HepG2 (cell line): ENCODE measurements at regions not wholly inside any gene's neighbourhood (a gene's known extent, or its start where the extent isn't known, plus 50 kb on each side); places are given as distances from the start of the nearest gene placed in this dataset.

ENCODE experiments used
- ATAC-seq: fragments of 200-7000 bp; cut with Tn5 transposase; 3 replicates; pipeline ENCODE4 v1.9.1; 2020; ENCODE audit warnings: mild to moderate bottlenecking, moderate library complexity
- BruUV-seq: library from RNA; stranded (reverse); fragments of 400-500 nt; replicated peaks from 2 replicates; lab custom pipeline; 2021; lab: Mats Ljungman, UMichigan
- CTCF ChIA-PET: fragments of 300-600 bp; formaldehyde crosslinking; extraction: SDS; loops from one replicate; lab custom pipeline; 2021; ENCODE audit warnings: low total read pairs, inconsistent platforms, low intra/inter-chr PET ratio; lab: Yijun Ruan, JAX
- POLR2A ChIA-PET: fragments of 350-600 bp; sonication (Branson Sonifier 250); formaldehyde crosslinking; loops from one replicate; lab custom pipeline; 2020; ENCODE audit warnings: antibody characterized with exemption, inconsistent platforms; lab: Yijun Ruan, JAX
- DNase-seq: peaks from one replicate; pipeline ENCODE4 v3.0.0-alpha.2; 2015; ENCODE audit warnings: low spot score
- FAIRE-seq: peaks from 3 replicates; lab custom pipeline; 2011; peaks lifted over from hg19 to GRCh38; lab: Jason Lieb, UNC
- H2AFZ ChIP-seq: one replicate; pipeline ENCODE4 v1.6.1; 2011; ENCODE audit warnings: low read length, inconsistent platforms
- H3K27ac ChIP-seq: fragments of 300-600 bp; 3 replicates; pipeline ENCODE4 v1.8.0; 2011; ENCODE audit warnings: mixed run types, mild to moderate bottlenecking, mixed read lengths, low read length, inconsistent platforms; ENCODE audit not compliant: insufficient read depth; ENCODE audit errors: extremely low read length
- H3K27me3 ChIP-seq, 2 experiments: fragments of 200-600 bp in 1 of 2; 2 replicates in 1 of 2; 3 replicates in 1 of 2; pipeline versions ENCODE4 v1.6.0 to v1.8.0; 2011; ENCODE audit warnings: low read length in 2 of 2, mild to moderate bottlenecking in 2 of 2, moderate library complexity in 2 of 2, inconsistent platforms in 1 of 2; ENCODE audit not compliant: insufficient read depth in 2 of 2, control insufficient read depth in 1 of 2
- H3K36me3 ChIP-seq, 2 experiments: fragments of 200-600 bp in 1 of 2; replicated peaks in 1 of 2; 2 replicates in 1 of 2; 3 replicates in 1 of 2; pipeline versions ENCODE4 v1.5.1 to v1.8.0; 2011; ENCODE audit warnings: low read length in 2 of 2, inconsistent platforms in 1 of 2; ENCODE audit not compliant: insufficient read depth in 2 of 2, control insufficient read depth in 1 of 2
- H3K4me1 ChIP-seq: 2 replicates; pipeline ENCODE4 v1.5.1; 2012; ENCODE audit warnings: low read length, inconsistent platforms; ENCODE audit not compliant: insufficient read depth
- H3K4me2 ChIP-seq: 2 replicates; pipeline ENCODE4 v1.6.0; 2011; ENCODE audit warnings: low read depth, low read length, inconsistent platforms
- H3K4me3 ChIP-seq, 3 experiments: fragments of 200-600 bp in 1 of 3; sonication (generic), shearing (Covaris generic) in 1 of 3; replicated peaks in 1 of 3; 2 replicates each; pipeline ENCODE4 v1.5.1; 2011 to 2016; ENCODE audit warnings: low read length in 3 of 3, inconsistent platforms in 2 of 3, low read depth in 2 of 3, mild to moderate bottlenecking in 2 of 3, control low read depth in 1 of 3, mixed read lengths in 1 of 3; ENCODE audit not compliant: insufficient read depth in 1 of 3
- H3K79me2 ChIP-seq: one replicate; pipeline ENCODE4 v1.6.1; 2011; ENCODE audit warnings: low read length, inconsistent platforms; ENCODE audit not compliant: insufficient read depth
- H3K9ac ChIP-seq: 2 replicates; pipeline ENCODE4 v1.6.0; 2011; ENCODE audit warnings: mild to moderate bottlenecking, low read depth, low read length, inconsistent platforms; ENCODE audit not compliant: insufficient read depth
- H3K9me3 ChIP-seq: 2 replicates; pipeline ENCODE4 v1.5.1; 2012; ENCODE audit warnings: mild to moderate bottlenecking, low read length
- H4K20me1 ChIP-seq: 2 replicates; pipeline ENCODE4 v1.6.0; 2011; ENCODE audit warnings: inconsistent platforms, mild to moderate bottlenecking, low read length, moderate library complexity; ENCODE audit not compliant: insufficient read depth
- CTCF ChIP-seq: sonication (generic); formaldehyde crosslinking; IDR thresholded peaks from 2 replicates; pipeline ENCODE4 v1.5.0; 2020; ENCODE audit warnings: mild to moderate bottlenecking, missing genetic modification reagents, moderate library complexity
- GABPA ChIP-seq, 2 experiments: IDR thresholded peaks; 2 replicates each; pipeline ENCODE4 v1.6.1; 2011 to 2016; ENCODE audit warnings: low read depth in 2 of 2, low read length in 1 of 2, missing biosample characterization in 1 of 2, missing genetic modification characterization in 1 of 2
- NFATC3 ChIP-seq: sonication (generic); formaldehyde crosslinking; IDR thresholded peaks from 2 replicates; pipeline ENCODE4 v1.5.1; 2020; ENCODE audit warnings: mild to moderate bottlenecking, missing genetic modification reagents
- ZNF781 ChIP-seq: sonication (generic); formaldehyde crosslinking; IDR thresholded peaks from 2 replicates; pipeline ENCODE4 v1.5.1; 2020; ENCODE audit warnings: borderline replicate concordance, mild to moderate bottlenecking, missing genetic modification reagents; ENCODE audit errors: not compliant biosample characterization
- WGBS: methylation state at CpG from one replicate; pipeline ENCODE4 v1.1.6; 2017; ENCODE audit warnings: low lambda C conversion rate; 5-methylcytosine and 5-hydroxymethylcytosine counted together
- in situ Hi-C: cut with HindIII; loops from 2 replicates; pipeline ENCODE4 v1.10.0; 2017; ENCODE audit warnings: low pct_unique_long_range_greater_than_20kb; ENCODE audit not compliant: extremely low pct_ligation_motif_present
- intact Hi-C: fragments of 100-400 bp; cut with micrococcal nuclease; formaldehyde crosslinking; loops from one replicate; pipeline ENCODE4 v1.10.0; 2022; ENCODE audit not compliant: unreplicated experiment

- ChIA-PET POLR2A (no interaction called here), CTCF (no interaction called here)
- FAIRE-seq, result no peak
These were observed 230.9 kb downstream of the RBM43 start for GRCh38 chr2:151030663-151031230.

More at GRCh38 chr2:151030663-151031230, 230.9 kb downstream of the RBM43 start:
- BruUV-seq, result no TSS peak
- no peak overlapping the region for H3K27ac ChIP-seq
- no peaks in the 10 kb centered on the region for H3K36me3 ChIP-seq
- H4K20me1 ChIP-seq, result no peaks in the 10 kb centered on the region
- no peak overlapping the region for H3K9ac ChIP-seq
- in situ Hi-C loops, result no loop called here
- no peaks in the 10 kb centered on the region for H3K27me3 ChIP-seq
- H3K4me2 ChIP-seq, result no peak overlapping the region
- 12% methylated on average over 8 of the region's 8 CpGs for WGBS
- 0 out of 2 replicates have a peak, but pooled peaks have one; percentile 7 for TF ChIP-seq CTCF (CRISPR knock-in tag)
- no peak for TF ChIP-seq NFATC3 (CRISPR knock-in tag)
- TF ChIP-seq GABPA (IDR thresholded peaks at IDR 0.05; ENCODE audit: low read depth, low read length), result 0 out of 2 replicates have a peak, but pooled peaks have one; percentile 14
- no peak for TF ChIP-seq GABPA (CRISPR knock-in tag; IDR thresholded peaks at IDR 0.05; ENCODE audit: low read depth)
- no peak for TF ChIP-seq ZNF781 (CRISPR knock-in tag)
- H2AFZ ChIP-seq, result no peak overlapping the region
- H3K4me1 ChIP-seq, result no peaks in the 10 kb centered on the region
- ATAC-seq (peak; percentile 63), DNase-seq (no peak)
- intact Hi-C loops, result loop anchor here (5.0 kb wide), 1 partner anchor 207 kb away; no protein-coding TSS in a partner anchor
- no peak overlapping the region for H3K4me3 ChIP-seq
- no peaks in the 10 kb centered on the region for H3K9me3 ChIP-seq
- no peaks in the 10 kb centered on the region for H3K79me2 ChIP-seq
